ENCODE measurements at regions not wholly inside any gene's neighbourhood (a gene's known extent, or its start where the extent isn't known, plus 50 kb on each side); places are given as distances from the start of the nearest gene placed in this dataset.

GRCh38 chr1:227388214-227389168 is 70.2 kb upstream of the CDC42BPA start:
- TF ChIP-seq CTCF (IDR thresholded peaks at IDR 0.05; ENCODE audit: low read depth, low read length) (no peak), EZH2phosphoT487 (IDR thresholded peaks at IDR 0.05; ENCODE audit: low read depth) (no peak)
